ENCODE measurements at regions not wholly inside any gene's neighbourhood (a gene's known extent, or its start where the extent isn't known, plus 50 kb on each side); places are given as distances from the start of the nearest gene placed in this dataset.
"Not testable (repeated sequence)": the region's sequence is repeated elsewhere in the genome, so short reads cannot be mapped to it uniquely, and the experiment has no call there.

- FAIRE-seq = no peak
These were observed 63.8 kb upstream of the WNT7B start for GRCh38 chr22:46040471-46041465.

GRCh38 chr22:46041642-46042041 lies 64.7 kb upstream of the WNT7B start:
- FAIRE-seq = no peak

- no peak for FAIRE-seq
These were observed 65.8 kb upstream of the WNT7B start for GRCh38 chr22:46042786-46043185.

- no peak for FAIRE-seq
These were observed 66.4 kb upstream of the WNT7B start for GRCh38 chr22:46043339-46043738.

- FAIRE-seq = no peak
These were observed 67.1 kb upstream of the WNT7B start for GRCh38 chr22:46043816-46044620.

- no peak for FAIRE-seq
These were observed 67.9 kb upstream of the WNT7B start for GRCh38 chr22:46044621-46045458.

DNA sequence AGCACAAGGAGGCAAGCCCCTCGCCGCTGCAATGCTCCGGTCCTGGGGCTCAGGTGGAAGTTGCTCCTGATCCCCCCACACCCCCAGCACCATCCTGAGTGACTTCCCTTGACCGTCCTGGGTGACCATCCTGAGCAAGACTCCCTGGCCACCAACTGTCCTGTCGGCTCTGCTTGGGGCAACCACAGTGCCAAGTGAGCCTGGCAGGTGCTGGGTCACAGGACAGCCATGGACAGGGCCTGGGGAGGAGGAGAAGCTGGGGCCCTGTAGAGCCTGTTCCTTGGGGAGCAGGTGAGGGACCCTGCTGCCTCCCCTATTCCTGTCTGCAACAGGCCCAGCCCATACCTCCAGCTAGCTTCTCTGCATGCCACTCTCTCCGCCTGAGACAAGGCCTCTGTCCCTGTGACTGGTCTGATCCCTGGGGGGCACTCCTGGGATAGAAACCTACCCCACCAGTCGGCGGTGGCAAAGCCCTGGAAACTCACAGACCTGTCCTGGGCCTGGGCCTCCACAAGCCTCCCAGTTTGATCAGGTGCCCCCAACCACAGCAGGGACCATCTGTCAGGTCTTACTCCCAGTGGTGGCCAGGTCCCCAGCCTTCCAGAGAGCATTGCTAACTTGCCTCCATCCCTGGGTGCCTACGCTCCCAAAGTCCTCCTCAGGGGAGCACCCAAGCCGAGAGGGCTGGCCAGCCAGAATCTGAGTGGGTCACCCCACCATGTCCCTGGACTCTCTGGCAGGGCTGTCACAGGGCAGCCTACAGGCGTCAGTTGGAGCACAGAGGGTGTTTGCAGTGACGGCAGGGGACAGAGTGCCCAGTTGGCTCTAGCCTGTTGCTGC lies 68.7 kb upstream of the WNT7B start:
- no peak for FAIRE-seq

GRCh38 chr22:46046299-46046685 lies 69.3 kb upstream of the WNT7B start:
- no peak for FAIRE-seq

- FAIRE-seq = no peak
These were observed 70.3 kb upstream of the WNT7B start for GRCh38 chr22:46047226-46047625.

GRCh38 chr22:46047841-46048595 lies 71.1 kb upstream of the WNT7B start:
- FAIRE-seq = no peak

- not testable (repeated sequence) for FAIRE-seq
These were observed 71.7 kb upstream of the WNT7B start for GRCh38 chr22:46048661-46049060.

DNA sequence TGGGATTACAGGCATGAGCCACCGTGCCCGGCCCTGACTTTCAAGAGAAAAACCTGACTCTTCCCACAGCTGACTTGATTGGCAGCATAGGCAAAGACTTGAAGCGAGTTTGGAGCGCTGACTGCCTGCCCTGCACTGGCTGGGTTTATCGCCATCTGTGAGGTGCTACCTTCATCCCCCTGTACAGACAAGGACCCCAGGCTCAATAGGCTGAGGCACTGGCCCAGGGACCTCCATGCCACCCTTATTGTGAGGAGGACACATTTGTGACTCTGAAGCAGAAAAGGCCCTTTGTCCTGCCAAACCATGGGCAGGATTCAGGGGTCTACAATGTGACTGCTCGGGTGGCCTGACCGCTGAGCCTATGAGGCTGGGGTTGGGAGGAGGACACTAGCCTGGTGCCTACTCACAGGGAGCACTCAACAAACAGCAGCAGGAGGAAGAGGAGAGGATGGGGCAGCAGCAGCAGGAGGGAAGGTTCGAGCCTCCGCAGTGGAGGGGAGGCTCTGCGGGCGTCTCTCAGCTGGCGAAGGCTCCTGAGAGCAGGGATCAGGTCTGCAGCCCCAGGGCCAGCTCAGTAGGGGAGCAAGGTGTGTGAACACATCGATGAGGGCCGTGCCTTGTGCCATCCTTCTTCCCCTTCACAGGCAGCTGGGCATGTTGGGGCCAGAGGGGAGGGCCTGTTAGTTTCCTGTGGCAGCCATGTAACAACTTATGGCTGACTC lies 72.9 kb upstream of the WNT7B start:
- FAIRE-seq = no peak

GRCh38 chr22:46050451-46050845 lies 73.5 kb upstream of the WNT7B start:
- no peak for FAIRE-seq

DNA sequence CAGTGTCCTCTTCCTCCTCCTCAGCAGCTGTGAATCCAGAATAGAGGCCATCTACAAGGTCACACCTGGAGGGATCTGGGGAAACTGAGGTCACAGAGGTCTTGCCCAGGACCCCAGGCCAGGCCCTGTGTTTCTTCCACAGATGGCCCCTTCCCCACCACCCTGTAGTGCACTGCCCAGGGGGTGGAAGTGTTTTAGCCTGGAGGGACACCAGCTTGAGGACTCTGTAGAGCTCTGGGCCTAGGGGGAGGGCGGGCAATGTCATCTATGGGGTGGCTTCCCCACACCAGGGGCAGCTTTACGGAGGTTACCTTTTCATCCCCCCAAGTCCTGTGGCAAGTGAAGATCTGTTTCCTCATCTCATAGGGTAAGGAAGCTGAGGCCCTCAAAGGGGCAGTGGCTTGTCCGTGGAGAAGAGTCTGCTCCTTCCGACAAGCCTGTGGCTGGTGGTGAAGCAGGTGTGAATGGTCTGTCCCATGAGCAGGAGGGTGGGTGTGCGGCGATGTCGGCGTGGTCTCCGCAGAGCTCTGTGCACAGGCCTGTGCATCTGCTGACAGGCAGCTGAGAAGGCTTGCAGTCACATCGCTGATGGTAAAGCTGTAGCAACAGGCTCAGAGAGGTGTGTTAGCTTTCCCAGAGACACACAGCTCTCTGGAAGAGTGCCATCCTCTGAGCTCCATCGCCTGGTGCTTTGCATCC lies 74.1 kb upstream of the WNT7B start:
- FAIRE-seq = no peak

- FAIRE-seq = no peak
These were observed 74.7 kb upstream of the WNT7B start for GRCh38 chr22:46051646-46052045.

- FAIRE-seq = no peak
These were observed 75.4 kb upstream of the WNT7B start for GRCh38 chr22:46052331-46052771.

- FAIRE-seq = no peak
These were observed 76.0 kb upstream of the WNT7B start for GRCh38 chr22:46052801-46053562.

DNA sequence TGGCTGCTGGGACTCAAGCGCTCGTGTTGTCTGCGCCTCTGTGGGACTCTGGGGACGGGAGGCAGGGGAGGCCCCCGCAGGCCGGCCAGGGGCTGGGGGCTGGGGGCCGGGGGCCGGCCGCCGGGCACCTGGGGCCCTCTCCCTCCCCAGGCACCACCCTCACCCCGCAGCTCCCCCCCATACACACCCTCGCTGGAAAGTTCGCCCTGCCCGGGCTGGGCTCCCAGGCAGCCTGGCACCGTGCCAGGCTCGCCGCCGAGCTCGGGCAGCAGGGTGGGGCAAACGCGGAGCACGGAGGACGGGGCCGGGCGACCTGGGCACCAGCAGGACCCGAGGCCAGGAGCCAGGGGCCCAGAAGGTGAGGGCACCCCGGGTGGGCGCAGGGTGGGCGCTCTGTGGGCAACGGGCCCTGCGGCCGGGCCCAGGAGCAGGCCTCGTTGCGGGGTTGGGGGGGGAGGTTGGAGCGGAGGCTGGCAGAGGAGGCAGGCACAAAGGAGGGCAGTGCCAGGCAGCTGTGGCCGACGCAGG lies 76.7 kb upstream of the WNT7B start:
- FAIRE-seq = no peak
